NK-92 treated with Interleukin-12 subunit alpha and Interleukin-12 subunit beta, amount 100 ng/mL, for 24 hours (cell line): ENCODE measurements at regions not wholly inside any gene's neighbourhood (a gene's known extent, or its start where the extent isn't known, plus 50 kb on each side); places are given as distances from the start of the nearest gene placed in this dataset.

ENCODE experiments used
- DNase-seq: peaks from one replicate; lab custom pipeline; 2025; lab: John Stamatoyannopoulos, UW

GRCh38 chr18:56545464-56545863, 92.9 kb downstream of the TXNL1 start:
- no peak for DNase-seq

GRCh38 chr18:56542476-56542875, 95.9 kb downstream of the TXNL1 start:
- no peak for DNase-seq

- DNase-seq = no peak
These were observed 96.6 kb downstream of the TXNL1 start for GRCh38 chr18:56541793-56542192.

- DNase-seq = no peak
These were observed 97.1 kb downstream of the TXNL1 start for GRCh38 chr18:56541340-56541739.

- DNase-seq = no peak
These were observed 99.6 kb downstream of the TXNL1 start for GRCh38 chr18:56538746-56539145.

GRCh38 chr18:56532176-56532840, 106.1 kb downstream of the TXNL1 start:
- DNase-seq = no peak

- no peak for DNase-seq
These were observed 115.6 kb downstream of the TXNL1 start for GRCh38 chr18:56522816-56523215.

GRCh38 chr18:56521263-56521662, 117.1 kb downstream of the TXNL1 start:
- no peak for DNase-seq

GRCh38 chr18:56517761-56518160, 120.6 kb downstream of the TXNL1 start:
- no peak for DNase-seq

GRCh38 chr18:56517196-56517595, 121.2 kb downstream of the TXNL1 start:
- DNase-seq = no peak

GRCh38 chr18:56516789-56517188, 121.6 kb downstream of the TXNL1 start:
- DNase-seq = no peak

GRCh38 chr18:56515522-56515921, 122.9 kb downstream of the TXNL1 start:
- no peak for DNase-seq

GRCh38 chr18:56511996-56512395, 126.4 kb downstream of the TXNL1 start:
- no peak for DNase-seq

- DNase-seq = no peak
These were observed 128.3 kb downstream of the TXNL1 start for GRCh38 chr18:56510108-56510507.

GRCh38 chr18:56509656-56510055, 128.7 kb downstream of the TXNL1 start:
- DNase-seq = no peak

GRCh38 chr18:56508370-56509036, 129.9 kb downstream of the TXNL1 start:
- no peak for DNase-seq

- DNase-seq = no peak
These were observed 132.4 kb downstream of the TXNL1 start for GRCh38 chr18:56505971-56506370.

- no peak for DNase-seq
These were observed 133.1 kb downstream of the TXNL1 start for GRCh38 chr18:56505293-56505692.

- DNase-seq = no peak
These were observed 136.5 kb downstream of the TXNL1 start for GRCh38 chr18:56501896-56502295.

GRCh38 chr18:56495884-56496283, 142.5 kb downstream of the TXNL1 start:
- DNase-seq = no peak

GRCh38 chr18:56493531-56493930, 144.9 kb downstream of the TXNL1 start:
- no peak for DNase-seq

- DNase-seq = no peak
These were observed 146.3 kb downstream of the TXNL1 start for GRCh38 chr18:56492136-56492535.

- no peak for DNase-seq
These were observed 147.4 kb downstream of the TXNL1 start for GRCh38 chr18:56490942-56491341.

GRCh38 chr18:56489893-56490292, 148.5 kb downstream of the TXNL1 start:
- no peak for DNase-seq
